Activated CD8-positive, alpha-beta T cell treated with anti-CD3 and anti-CD28 coated beads for 36 hours (primary cell): ENCODE measurements at regions not wholly inside any gene's neighbourhood (a gene's known extent, or its start where the extent isn't known, plus 50 kb on each side); places are given as distances from the start of the nearest gene placed in this dataset.
A peak's percentile ranks its signal among the peaks of the same experiment; 100 is the strongest.

ENCODE experiments used
- ATAC-seq: fragments of 200-7000 bp; cut with Tn5 transposase; one replicate; pipeline ENCODE4 v1.10.0; 2021; ENCODE audit warnings: mild to moderate bottlenecking, moderate library complexity
- CTCF ChIA-PET: fragments of 350-600 bp; sonication (Branson Sonifier 250); formaldehyde crosslinking; loops from one replicate; lab custom pipeline; 2021; ENCODE audit warnings: antibody characterized with exemption; lab: Charles Lee
- POLR2A ChIA-PET: fragments of 350-600 bp; sonication (Branson Sonifier 250); formaldehyde crosslinking; loops from one replicate; lab custom pipeline; 2021; ENCODE audit warnings: antibody characterized with exemption; lab: Charles Lee
- DNase-seq: peaks from one replicate; pipeline ENCODE4 v3.0.0-alpha.2; 2020
- H3K27ac Mint-ChIP-seq: one replicate; pipeline ENCODE4 v1.8.0; 2021; ENCODE audit warnings: mild to moderate bottlenecking, mixed read lengths
- H3K27me3 Mint-ChIP-seq: one replicate; pipeline ENCODE4 v1.8.0; 2021; ENCODE audit warnings: mixed read lengths
- H3K36me3 Mint-ChIP-seq: one replicate; pipeline ENCODE4 v1.8.0; 2021; ENCODE audit warnings: low read depth, mixed read lengths
- H3K4me1 Mint-ChIP-seq: one replicate; pipeline ENCODE4 v1.8.0; 2021; ENCODE audit warnings: low read depth, mixed read lengths
- H3K4me3 Mint-ChIP-seq: one replicate; pipeline ENCODE4 v1.8.0; 2021; ENCODE audit warnings: mild to moderate bottlenecking, moderate library complexity, mixed read lengths
- H3K9me3 Mint-ChIP-seq: one replicate; pipeline ENCODE4 v1.8.0; 2021; ENCODE audit warnings: mixed read lengths
- intact Hi-C: fragments of 100-400 bp; cut with micrococcal nuclease; formaldehyde crosslinking; loops from one replicate; pipeline ENCODE4 v1.10.0; 2022
- TF ChIP-seq, protein P1 (sequence below): fragments of 200-600 bp; IDR thresholded peaks from one replicate; pipeline ENCODE4 v1.8.0; 2022; ENCODE audit warnings: antibody characterized with exemption, mild to moderate bottlenecking

DNA sequence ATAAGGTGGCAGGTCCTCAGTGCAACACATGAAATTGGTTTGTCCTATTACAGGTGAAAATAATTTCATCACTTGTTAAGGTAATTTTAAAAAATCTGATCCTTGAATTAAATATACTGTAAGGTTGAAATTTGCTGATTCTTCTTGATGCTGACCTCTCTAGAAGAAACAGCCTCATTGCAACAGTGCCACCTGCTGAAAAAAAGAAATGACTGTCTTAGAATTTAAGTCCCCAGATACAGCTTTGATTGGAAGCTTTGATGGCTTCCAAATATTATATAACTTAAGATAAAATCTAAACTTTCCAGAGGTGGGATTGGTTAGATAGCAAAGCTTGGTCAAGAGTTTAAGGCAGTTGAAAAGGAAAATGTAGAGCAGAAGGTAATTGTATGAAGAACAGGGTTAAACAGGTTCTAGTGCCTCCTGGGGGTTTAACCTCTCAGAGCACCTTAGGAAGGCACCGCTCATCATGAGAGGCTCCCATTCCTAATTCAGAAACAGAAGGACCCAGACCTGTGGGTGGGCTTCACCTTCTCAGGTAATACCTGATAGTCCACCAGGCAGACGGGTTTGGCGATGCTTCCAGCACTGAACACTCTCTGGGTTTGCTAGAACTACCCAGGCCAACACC lies 401.0 kb downstream of the PAX1 start:
- intact Hi-C loops = no loop called here
- Mint-ChIP-seq H3K4me1 (no peaks in the 10 kb centered on the region), H3K9me3 (peaks cover 13% of the 10 kb centered on the region), H3K4me3 (no peak overlapping the region), H3K27ac (no peak overlapping the region), H3K27me3 (no peaks in the 10 kb centered on the region), H3K36me3 (no peaks in the 10 kb centered on the region)
- ChIA-PET CTCF (no interaction called here), POLR2A (no interaction called here)
- TF ChIP-seq, protein P1, sequence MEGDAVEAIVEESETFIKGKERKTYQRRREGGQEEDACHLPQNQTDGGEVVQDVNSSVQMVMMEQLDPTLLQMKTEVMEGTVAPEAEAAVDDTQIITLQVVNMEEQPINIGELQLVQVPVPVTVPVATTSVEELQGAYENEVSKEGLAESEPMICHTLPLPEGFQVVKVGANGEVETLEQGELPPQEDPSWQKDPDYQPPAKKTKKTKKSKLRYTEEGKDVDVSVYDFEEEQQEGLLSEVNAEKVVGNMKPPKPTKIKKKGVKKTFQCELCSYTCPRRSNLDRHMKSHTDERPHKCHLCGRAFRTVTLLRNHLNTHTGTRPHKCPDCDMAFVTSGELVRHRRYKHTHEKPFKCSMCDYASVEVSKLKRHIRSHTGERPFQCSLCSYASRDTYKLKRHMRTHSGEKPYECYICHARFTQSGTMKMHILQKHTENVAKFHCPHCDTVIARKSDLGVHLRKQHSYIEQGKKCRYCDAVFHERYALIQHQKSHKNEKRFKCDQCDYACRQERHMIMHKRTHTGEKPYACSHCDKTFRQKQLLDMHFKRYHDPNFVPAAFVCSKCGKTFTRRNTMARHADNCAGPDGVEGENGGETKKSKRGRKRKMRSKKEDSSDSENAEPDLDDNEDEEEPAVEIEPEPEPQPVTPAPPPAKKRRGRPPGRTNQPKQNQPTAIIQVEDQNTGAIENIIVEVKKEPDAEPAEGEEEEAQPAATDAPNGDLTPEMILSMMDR = peak; percentile 22
- ATAC-seq = no peak
- DNase-seq = no peak

DNA sequence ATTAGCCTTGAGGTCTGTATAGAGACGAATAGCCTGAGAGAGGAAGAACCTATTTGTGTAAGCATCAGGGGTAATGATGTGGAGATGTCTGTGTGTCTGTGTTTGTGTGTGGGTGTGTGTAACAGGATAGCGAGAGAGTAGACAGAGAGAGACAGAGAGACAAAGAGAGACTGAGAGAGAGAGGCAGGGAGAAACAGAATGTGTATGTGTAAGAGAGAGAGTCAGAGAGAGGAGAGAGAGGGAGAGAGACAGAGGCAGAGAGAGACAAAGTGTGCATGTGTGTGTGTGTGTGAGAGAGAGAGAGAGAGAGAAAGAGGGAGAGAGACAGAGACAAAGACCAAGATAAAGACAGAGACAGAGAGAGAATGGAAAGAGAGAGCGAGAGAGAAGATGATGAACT lies 396.1 kb downstream of the PAX1 start:
- POLR2A ChIA-PET = no interaction called here
- Mint-ChIP-seq H3K36me3 (no peaks in the 10 kb centered on the region), H3K27me3 (no peaks in the 10 kb centered on the region)

DNA sequence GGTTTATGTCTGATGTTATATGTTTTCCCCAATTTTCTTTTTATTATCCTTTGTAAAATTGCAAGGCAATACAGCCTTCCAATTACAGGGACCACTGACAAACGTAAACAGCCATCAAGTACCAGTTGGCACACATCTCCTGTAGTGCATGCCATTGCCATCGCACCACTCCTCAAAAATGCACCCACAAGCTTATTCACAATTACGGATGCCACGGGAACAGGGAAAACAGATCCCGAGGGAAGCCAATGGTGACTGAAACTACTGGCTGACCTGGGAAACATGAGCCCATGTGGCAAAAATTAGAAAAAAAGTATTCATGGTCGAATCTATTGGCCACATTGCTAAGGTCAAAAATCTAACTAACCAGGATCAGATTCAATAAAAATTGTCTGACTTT lies 395.2 kb downstream of the PAX1 start:
- Mint-ChIP-seq H3K27ac (no peak overlapping the region), H3K4me1 (no peaks in the 10 kb centered on the region), H3K36me3 (no peaks in the 10 kb centered on the region), H3K27me3 (no peaks in the 10 kb centered on the region), H3K9me3 (peaks cover 12% of the 10 kb centered on the region), H3K4me3 (no peak overlapping the region)
- TF ChIP-seq, protein P1 = no peak
- POLR2A ChIA-PET = no interaction called here
- ATAC-seq (no peak), DNase-seq (no peak)
- intact Hi-C loops = no loop called here
- CTCF ChIA-PET = no interaction called here

More for the DNA sequence above, 396.1 kb downstream of the PAX1 start:
- no peak for DNase-seq
- no peak for ATAC-seq
- no peak overlapping the region for H3K4me3 Mint-ChIP-seq
- intact Hi-C loops = no loop called here
- peaks cover 10% of the 10 kb centered on the region for H3K9me3 Mint-ChIP-seq
- TF ChIP-seq, protein P1 = no peak
- CTCF ChIA-PET = no interaction called here
- no peak overlapping the region for H3K27ac Mint-ChIP-seq
- H3K4me1 Mint-ChIP-seq = no peaks in the 10 kb centered on the region

DNA sequence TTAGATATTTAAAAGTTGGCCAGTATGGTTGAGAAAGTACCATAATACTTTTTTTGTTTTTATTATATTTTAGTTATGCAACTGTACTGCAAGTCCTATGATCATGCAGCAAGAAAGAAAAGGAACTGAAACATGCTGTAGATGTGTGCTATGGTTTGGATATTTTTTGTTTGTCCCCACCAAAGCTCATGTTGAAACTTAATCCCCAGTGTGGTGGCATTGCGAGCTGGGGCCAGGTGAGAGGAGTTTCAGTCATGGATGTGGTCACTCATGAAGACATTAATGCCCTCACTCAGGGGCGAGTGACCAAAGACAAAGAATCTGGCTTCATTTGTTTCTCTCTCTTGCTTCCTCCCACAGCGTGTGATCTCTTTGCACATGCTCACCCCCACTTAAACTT lies 393.9 kb downstream of the PAX1 start:
- Mint-ChIP-seq H3K27me3 (no peaks in the 10 kb centered on the region), H3K4me1 (no peaks in the 10 kb centered on the region), H3K27ac (no peak overlapping the region), H3K9me3 (peaks cover 15% of the 10 kb centered on the region), H3K36me3 (no peaks in the 10 kb centered on the region), H3K4me3 (no peak overlapping the region)
- ATAC-seq (no peak), DNase-seq (no peak)
- ChIA-PET CTCF (no interaction called here), POLR2A (no interaction called here)
- TF ChIP-seq, protein P1 = no peak
- intact Hi-C loops = no loop called here

DNA sequence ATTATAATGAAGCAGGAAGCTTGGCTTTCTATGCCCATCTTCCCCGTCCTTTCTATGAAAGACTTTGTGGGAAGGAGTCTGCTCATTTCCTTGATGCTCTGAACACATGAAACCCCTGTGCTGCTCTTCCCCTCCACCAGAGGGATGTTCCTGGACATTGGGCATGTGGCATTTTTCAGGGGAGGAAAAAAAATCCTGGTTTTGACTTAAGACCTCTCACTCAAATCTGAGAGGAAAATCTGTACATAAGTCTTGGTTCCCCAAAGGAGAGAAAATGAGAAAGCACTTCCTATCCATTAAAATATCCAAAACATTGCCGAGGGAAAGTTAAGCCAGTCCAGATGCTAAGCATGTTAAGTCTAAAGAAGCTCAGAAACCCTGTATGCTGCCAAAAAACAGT lies 393.0 kb downstream of the PAX1 start:
- ATAC-seq (no peak), DNase-seq (no peak)
- ChIA-PET POLR2A (no interaction called here), CTCF (no interaction called here)
- Mint-ChIP-seq H3K4me1 (no peaks in the 10 kb centered on the region), H3K27me3 (no peaks in the 10 kb centered on the region), H3K9me3 (peaks cover 20% of the 10 kb centered on the region), H3K4me3 (no peak overlapping the region), H3K36me3 (no peaks in the 10 kb centered on the region), H3K27ac (no peak overlapping the region)
- TF ChIP-seq, protein P1 = no peak
- intact Hi-C loops = no loop called here
